Karpas-422 (cell line): ENCODE measurements at regions not wholly inside any gene's neighbourhood (a gene's known extent, or its start where the extent isn't known, plus 50 kb on each side); places are given as distances from the start of the nearest gene placed in this dataset.

Experiments
- DNase-seq: peaks from one replicate; pipeline ENCODE4 v3.0.0-alpha.2; 2015
- H2AFZ ChIP-seq: fragments of 200-600 bp; sonication (generic); 2 replicates; pipeline ENCODE4 v1.6.1; 2014; ENCODE audit warnings: antibody characterized with exemption, low read length, mixed read lengths
- H3K27ac ChIP-seq: fragments of 200-600 bp; sonication (generic); 2 replicates; pipeline ENCODE4 v1.5.1; 2014; ENCODE audit warnings: mild to moderate bottlenecking, low read length, moderate library complexity
- H3K27me3 ChIP-seq: fragments of 200-600 bp; sonication (generic); 2 replicates; pipeline ENCODE4 v1.6.1; 2014; ENCODE audit warnings: low read length, mixed read lengths
- H3K36me3 ChIP-seq: fragments of 200-600 bp; sonication (generic); 2 replicates; pipeline ENCODE4 v1.6.1; 2014; ENCODE audit warnings: low read length, mixed read lengths; ENCODE audit not compliant: insufficient read depth
- H3K4me1 ChIP-seq: fragments of 200-600 bp; sonication (generic); 2 replicates; pipeline ENCODE4 v1.6.1; 2014; ENCODE audit warnings: mild to moderate bottlenecking, low read length, mixed read lengths
- H3K4me2 ChIP-seq: fragments of 200-600 bp; sonication (generic); 2 replicates; pipeline ENCODE4 v1.6.1; 2014; ENCODE audit warnings: low read length, low read depth, mild to moderate bottlenecking; ENCODE audit not compliant: poor library complexity, severe bottlenecking
- H3K4me3 ChIP-seq: fragments of 200-600 bp; sonication (generic); 2 replicates; pipeline ENCODE4 v1.5.1; 2014; ENCODE audit warnings: mild to moderate bottlenecking, antibody characterized with exemption, low read length, mixed read lengths
- H3K79me2 ChIP-seq: fragments of 200-600 bp; sonication (generic); 2 replicates; pipeline ENCODE4 v1.6.1; 2014; ENCODE audit warnings: mild to moderate bottlenecking, low read length, mixed read lengths
- H3K9ac ChIP-seq: fragments of 200-600 bp; sonication (generic); 2 replicates; pipeline ENCODE4 v1.6.0; 2014; ENCODE audit warnings: low read length
- H3K9me2 ChIP-seq: fragments of 200-600 bp; sonication (generic), shearing (Covaris generic); replicated peaks from 2 replicates; pipeline ENCODE4 v1.6.0; 2014; ENCODE audit warnings: mild to moderate bottlenecking, low read length, moderate library complexity; ENCODE audit not compliant: insufficient read depth
- H3K9me3 ChIP-seq: fragments of 300-700, 200-600 bp; sonication (generic); 2 replicates; pipeline ENCODE4 v1.6.1; 2014; ENCODE audit warnings: low read length, mixed read lengths
- H4K20me1 ChIP-seq: fragments of 200-600 bp; sonication (generic); 2 replicates; pipeline ENCODE4 v1.6.1; 2014; ENCODE audit warnings: mild to moderate bottlenecking, antibody characterized with exemption, low read length, low read depth; ENCODE audit not compliant: insufficient read depth

DNA sequence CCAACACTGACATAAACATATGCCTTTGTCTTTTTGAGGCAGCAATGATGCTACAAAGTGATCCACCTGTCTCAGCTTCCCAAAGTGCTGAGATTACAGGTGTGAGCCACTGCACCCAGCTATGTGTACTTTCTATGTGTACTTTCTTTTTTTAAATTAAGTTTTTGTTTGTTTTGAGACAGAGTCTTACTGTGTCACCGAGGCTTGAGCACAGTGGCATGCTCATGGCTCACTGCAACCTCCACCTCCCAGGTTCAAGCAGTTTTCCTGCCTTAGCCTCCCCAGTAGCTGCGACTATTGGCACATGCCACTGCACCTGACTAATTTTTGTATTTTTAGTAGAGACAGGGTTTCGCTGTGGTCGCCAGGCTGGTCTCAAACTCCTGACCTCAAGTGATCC is 172.5 kb upstream of the ALG10B start:
- Histone ChIP-seq H3K9me3 (peaks cover 8% of the 10 kb centered on the region), H2AFZ (no peak overlapping the region), H4K20me1 (no peaks in the 10 kb centered on the region), H3K36me3 (no peaks in the 10 kb centered on the region), H3K4me1 (no peaks in the 10 kb centered on the region), H3K4me2 (no peak overlapping the region), H3K27me3 (no peaks in the 10 kb centered on the region), H3K4me3 (no peak overlapping the region), H3K9ac (no peak overlapping the region), H3K79me2 (no peaks in the 10 kb centered on the region), H3K9me2 (no peaks in the 10 kb centered on the region), H3K27ac (no peak overlapping the region)
- DNase-seq, result no peak

DNA sequence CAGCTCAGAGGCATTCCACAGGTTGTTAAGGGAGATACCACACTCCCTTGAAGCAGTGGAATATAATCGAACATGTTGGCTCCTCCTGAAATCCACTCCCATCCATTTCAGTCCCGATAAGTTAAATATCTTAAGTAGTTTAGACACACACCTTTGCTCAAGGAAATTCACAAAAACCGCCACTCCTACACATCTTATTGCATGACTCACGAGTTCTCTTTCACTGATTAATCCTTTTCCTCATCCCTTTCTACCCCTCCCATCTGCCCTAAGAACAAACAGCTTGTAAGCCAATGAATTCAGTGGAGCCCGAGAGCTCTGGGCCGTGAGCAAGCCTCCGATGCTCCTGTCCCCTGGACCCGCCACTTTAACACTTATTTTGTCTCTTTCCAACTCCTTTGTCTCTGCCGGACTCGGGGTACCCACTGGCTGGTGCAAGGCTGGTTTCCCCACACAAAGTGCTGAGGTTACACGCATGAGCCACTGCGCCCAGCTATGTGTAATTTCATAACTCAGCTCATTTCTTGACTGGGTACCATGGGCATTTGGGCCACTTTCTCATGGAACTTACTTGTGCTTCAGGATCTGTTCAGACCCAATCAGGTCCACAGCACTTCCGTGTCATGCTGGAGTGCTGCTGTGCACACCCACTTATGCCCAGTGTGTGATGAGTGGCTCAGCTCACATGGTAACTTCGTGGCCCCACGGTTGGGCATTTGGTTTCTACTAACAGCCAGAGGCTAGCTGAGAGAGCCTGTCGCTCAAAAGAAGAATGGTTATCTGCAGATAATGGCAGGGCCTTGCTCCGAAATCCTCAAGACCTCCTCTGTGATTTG is 171.8 kb upstream of the ALG10B start:
- H3K4me2 ChIP-seq, result no peak overlapping the region
- H3K27me3 ChIP-seq, result no peaks in the 10 kb centered on the region
- H3K79me2 ChIP-seq, result no peaks in the 10 kb centered on the region
- no peaks in the 10 kb centered on the region for H3K9me2 ChIP-seq
- H4K20me1 ChIP-seq, result no peaks in the 10 kb centered on the region
- no peak overlapping the region for H3K9ac ChIP-seq
- no peaks in the 10 kb centered on the region for H3K4me1 ChIP-seq
- no peak overlapping the region for H2AFZ ChIP-seq
- DNase-seq, result no peak
- H3K36me3 ChIP-seq, result no peaks in the 10 kb centered on the region
- peaks cover 8% of the 10 kb centered on the region for H3K9me3 ChIP-seq
- H3K27ac ChIP-seq, result no peak overlapping the region
- H3K4me3 ChIP-seq, result no peak overlapping the region

DNA sequence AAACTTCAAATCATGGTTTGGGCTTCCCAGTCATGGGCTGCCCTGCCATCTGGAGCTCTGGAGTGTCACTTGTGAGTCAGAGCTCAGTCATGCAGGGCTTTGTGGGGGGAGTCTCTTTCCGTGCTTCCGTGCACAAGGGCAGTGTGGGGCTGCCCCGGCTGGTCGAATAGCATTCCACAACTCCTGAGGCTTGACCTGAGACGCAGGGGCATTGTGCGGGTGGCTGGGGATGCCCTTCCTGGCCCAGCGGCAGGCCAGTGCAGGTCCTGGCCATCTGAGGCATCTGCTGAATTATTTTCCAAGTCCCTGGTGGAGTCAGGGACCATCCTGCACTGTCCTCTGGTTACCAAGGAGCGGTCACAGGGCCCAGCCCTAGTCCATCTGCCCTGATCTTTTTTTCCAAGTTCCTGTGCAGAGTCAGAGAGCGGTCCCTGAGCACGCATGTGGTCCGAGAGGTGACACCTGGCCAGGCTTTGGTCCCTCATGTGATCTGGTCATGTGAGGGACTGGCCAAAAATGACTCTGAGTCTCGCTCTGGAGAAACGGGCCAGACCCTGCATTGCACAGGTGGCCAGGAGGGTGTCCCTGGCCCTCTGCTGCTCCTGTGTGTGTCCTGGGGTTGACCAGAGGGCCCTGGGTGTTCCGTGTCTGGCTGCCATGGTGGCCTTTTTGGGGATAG is 167.0 kb upstream of the ALG10B start:
- H3K27ac ChIP-seq, result no peak overlapping the region
- no peaks in the 10 kb centered on the region for H3K79me2 ChIP-seq
- H3K9me2 ChIP-seq, result no peaks in the 10 kb centered on the region
- no peak overlapping the region for H3K4me2 ChIP-seq
- H3K4me3 ChIP-seq, result no peak overlapping the region
- DNase-seq, result no peak
- no peaks in the 10 kb centered on the region for H4K20me1 ChIP-seq
- no peaks in the 10 kb centered on the region for H3K27me3 ChIP-seq
- peaks cover 17% of the 10 kb centered on the region for H3K9me3 ChIP-seq
- H3K36me3 ChIP-seq, result no peaks in the 10 kb centered on the region
- no peaks in the 10 kb centered on the region for H3K4me1 ChIP-seq
- H3K9ac ChIP-seq, result no peak overlapping the region
- no peak overlapping the region for H2AFZ ChIP-seq

DNA sequence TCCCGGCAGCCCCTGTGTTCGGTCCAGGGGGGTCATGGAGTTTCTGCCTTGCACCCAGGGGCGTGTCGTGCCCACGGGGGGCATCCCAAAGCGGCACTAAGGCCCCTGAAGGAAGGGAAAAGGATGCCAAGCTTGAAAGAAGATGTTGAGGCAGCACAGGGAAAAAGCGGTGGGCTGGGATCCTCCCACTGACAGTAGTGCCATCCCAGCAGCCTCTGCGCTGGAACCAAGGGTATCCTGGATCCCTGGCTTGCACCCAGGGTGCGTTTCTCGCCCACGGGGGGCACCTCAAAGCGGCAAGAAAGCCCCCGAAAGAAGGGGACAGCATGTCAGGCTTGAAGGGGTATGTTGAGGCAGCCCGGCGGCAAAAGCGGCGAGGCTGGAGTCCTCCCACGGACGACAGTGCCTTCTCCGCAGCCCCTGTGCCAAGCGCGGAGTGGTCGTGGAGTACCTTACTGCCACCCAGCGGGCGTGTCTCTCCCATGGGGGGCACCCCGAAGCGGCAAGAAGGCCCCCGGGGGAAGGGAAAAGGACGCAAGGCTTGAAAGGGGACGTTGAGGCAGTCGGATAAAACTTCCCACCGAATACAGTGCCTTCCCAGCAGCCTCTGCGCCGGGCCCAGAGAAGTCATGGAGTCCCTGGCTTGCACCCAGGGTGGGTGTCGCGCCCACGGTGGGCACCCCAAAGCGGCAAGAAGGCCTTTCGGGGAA is 164.4 kb upstream of the ALG10B start:
- no peaks in the 10 kb centered on the region for H3K79me2 ChIP-seq
- no peak overlapping the region for H3K27ac ChIP-seq
- H2AFZ ChIP-seq, result no peak overlapping the region
- no peaks in the 10 kb centered on the region for H3K4me1 ChIP-seq
- no peaks in the 10 kb centered on the region for H3K36me3 ChIP-seq
- peaks cover 20% of the 10 kb centered on the region for H3K9me3 ChIP-seq
- DNase-seq, result no peak
- no peak overlapping the region for H3K9ac ChIP-seq
- no peak overlapping the region for H3K4me3 ChIP-seq
- no peaks in the 10 kb centered on the region for H4K20me1 ChIP-seq
- no peak overlapping the region for H3K4me2 ChIP-seq
- H3K9me2 ChIP-seq, result no peaks in the 10 kb centered on the region
- H3K27me3 ChIP-seq, result no peaks in the 10 kb centered on the region

DNA sequence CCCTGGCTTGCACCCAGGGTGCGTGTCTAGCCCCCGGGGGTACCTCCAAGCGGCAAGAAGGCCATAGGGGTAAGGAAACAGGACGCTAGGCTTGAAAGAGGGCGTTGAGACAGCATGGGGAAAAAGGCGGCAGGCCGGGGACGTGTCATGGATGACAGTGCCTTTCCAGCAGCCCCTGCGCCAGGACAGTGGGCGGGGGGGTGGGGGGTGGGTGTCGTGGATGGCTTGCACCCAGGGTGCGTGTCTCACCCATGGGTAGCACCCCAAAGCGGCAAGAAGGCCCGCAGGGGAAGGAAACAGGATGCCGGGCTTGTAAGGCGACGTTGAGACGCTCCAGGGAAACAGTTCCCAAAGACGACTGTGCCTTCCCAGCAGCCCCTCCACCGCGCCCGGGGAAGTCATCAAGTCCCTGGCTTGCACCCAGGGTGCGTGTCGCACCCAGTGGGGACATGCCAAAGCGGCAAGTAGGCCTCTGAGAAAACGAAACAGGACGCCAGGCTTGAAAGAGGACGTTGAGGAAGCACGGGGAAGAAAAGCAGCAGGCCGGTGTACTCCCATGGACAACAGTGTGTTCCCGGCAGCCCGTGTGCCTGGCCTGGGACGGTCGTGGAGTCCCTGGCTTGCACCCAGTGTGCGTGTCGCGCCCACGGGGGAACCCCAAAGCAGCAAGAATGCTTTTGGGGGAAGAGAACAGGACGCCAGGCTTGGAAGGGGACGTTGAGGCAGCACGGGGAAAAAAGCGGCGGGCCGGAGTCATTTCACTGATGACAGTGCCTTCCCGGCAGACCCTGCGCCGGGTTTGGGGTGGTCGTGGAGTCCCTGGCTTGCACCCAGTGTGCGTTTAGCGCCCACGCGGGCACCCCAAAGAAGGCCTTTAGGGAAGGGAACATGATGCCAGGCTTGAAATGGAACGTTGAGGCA is 163.5 kb upstream of the ALG10B start:
- DNase-seq, result no peak
- Histone ChIP-seq H3K27me3 (no peaks in the 10 kb centered on the region), H3K27ac (no peak overlapping the region), H3K4me3 (no peak overlapping the region), H3K9me3 (peaks cover 25% of the 10 kb centered on the region), H2AFZ (no peak overlapping the region), H4K20me1 (no peaks in the 10 kb centered on the region), H3K4me2 (no peak overlapping the region), H3K4me1 (no peaks in the 10 kb centered on the region), H3K9ac (no peak overlapping the region), H3K9me2 (no peaks in the 10 kb centered on the region), H3K36me3 (no peaks in the 10 kb centered on the region), H3K79me2 (no peaks in the 10 kb centered on the region)

DNA sequence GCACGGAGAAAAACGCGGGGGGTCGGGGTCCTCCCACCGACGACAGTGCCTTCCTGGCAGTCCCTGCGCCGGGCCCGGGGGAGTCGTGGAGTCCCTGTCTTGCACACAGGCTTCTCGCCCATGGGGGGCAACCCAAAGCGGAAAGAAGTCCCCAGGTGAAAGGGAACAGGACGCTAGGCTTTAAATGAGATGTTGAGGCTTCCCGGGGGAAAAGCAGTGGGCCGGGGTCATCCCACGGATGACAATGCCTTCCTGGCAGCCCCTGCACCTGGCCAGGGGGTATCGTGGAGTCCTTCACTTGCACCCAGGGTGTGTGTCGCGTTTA is 162.9 kb upstream of the ALG10B start:
- Histone ChIP-seq H3K9me3 (peaks cover 21% of the 10 kb centered on the region; the same call in 1 of the 2 replicates), H3K4me2 (no peak overlapping the region), H3K9me2 (no peaks in the 10 kb centered on the region), H3K4me3 (no peak overlapping the region), H3K4me1 (no peaks in the 10 kb centered on the region), H3K36me3 (no peaks in the 10 kb centered on the region), H3K79me2 (no peaks in the 10 kb centered on the region), H4K20me1 (no peaks in the 10 kb centered on the region), H3K27me3 (no peaks in the 10 kb centered on the region), H3K27ac (no peak overlapping the region), H3K9ac (no peak overlapping the region), H2AFZ (no peak overlapping the region)
- DNase-seq, result no peak

DNA sequence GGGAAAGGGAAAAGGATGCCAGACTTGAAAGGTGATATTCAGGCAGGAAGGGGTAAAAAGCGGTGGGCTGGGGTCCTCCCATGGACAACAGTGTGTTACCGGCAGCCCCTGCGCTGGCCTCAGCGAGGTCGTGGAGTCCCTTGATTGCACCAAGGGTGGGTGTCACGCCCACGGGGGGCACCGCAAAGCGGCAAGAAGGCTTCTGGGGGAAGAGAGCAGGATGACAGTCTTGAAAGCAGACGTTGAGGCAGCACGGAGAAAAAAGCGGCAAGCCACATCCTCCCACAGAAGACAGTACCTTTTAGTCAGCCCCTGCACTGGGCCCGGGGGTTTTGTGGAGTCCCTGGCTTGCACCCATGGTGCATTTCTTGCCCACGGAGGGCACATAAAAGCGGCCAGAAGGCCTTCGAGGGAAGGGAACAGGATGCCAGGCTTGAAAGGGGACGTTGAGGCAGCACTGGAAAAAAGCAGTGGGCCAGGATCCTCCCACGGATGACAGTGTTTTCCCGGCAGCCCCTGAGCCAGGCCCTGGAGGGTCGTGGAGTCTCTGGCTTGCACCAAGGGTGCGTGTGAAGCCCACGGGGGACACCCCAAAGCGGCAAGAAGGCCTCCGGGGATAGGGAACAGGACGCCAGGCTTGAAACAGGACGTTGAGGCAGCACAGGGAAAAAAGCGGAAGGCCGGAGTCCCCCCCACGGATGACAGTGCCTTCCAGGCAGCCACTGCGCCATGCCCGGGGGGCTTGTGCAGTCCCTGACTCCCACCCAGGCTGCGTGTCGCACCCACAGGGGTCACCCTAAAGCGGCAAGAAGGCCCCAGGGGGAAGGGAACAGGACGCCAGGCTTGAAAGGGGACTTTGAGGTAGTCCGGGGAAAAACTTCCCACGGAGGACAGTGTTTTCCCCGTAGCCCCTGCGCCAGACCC is 162.2 kb upstream of the ALG10B start:
- no peak overlapping the region for H2AFZ ChIP-seq
- H3K27me3 ChIP-seq, result no peaks in the 10 kb centered on the region
- H3K4me1 ChIP-seq, result no peaks in the 10 kb centered on the region
- no peak overlapping the region for H3K9ac ChIP-seq
- H3K9me2 ChIP-seq, result no peaks in the 10 kb centered on the region
- H3K4me3 ChIP-seq, result no peak overlapping the region
- DNase-seq, result no peak
- no peaks in the 10 kb centered on the region for H3K79me2 ChIP-seq
- no peak overlapping the region for H3K27ac ChIP-seq
- H3K36me3 ChIP-seq, result no peaks in the 10 kb centered on the region
- peaks cover 21% of the 10 kb centered on the region; the same call in 1 of the 2 replicates for H3K9me3 ChIP-seq
- H4K20me1 ChIP-seq, result no peaks in the 10 kb centered on the region
- H3K4me2 ChIP-seq, result no peak overlapping the region
